ENCODE measurements at regions not wholly inside any gene's neighbourhood (a gene's known extent, or its start where the extent isn't known, plus 50 kb on each side); places are given as distances from the start of the nearest gene placed in this dataset.

GRCh38 chrX:110955706-110956105 is 140.3 kb upstream of the PAK3 start:
- ATAC-seq (no peak), DNase-seq (ENCODE audit: low read depth, low spot score) (no peak)
- Histone ChIP-seq H3K27me3 (ENCODE audit: insufficient read depth, low read length) (peaks cover 3% of the 10 kb centered on the region; the same call in 1 of the 2 replicates), H3K36me3 (ENCODE audit: control insufficient read depth in 1 of 2, insufficient read depth in 2 of 2, low read length in 2 of 2) (no peaks in the 10 kb centered on the region), H4K20me1 (ENCODE audit: insufficient read depth) (no peaks in the 10 kb centered on the region), H3K4me2 (ENCODE audit: low read length) (no peak overlapping the region), H3K27ac (ENCODE audit: low read depth, low read length) (no peak overlapping the region), H3K4me1 (ENCODE audit: control insufficient read depth in 1 of 2, insufficient read depth in 2 of 2, low read length in 2 of 2) (no peaks in the 10 kb centered on the region), H3K9ac (ENCODE audit: low read length) (no peak overlapping the region), H3K9me3 (ENCODE audit: control insufficient read depth in 1 of 2, insufficient read depth in 1 of 2, low read depth in 1 of 2, low read length in 2 of 2) (no peaks in the 10 kb centered on the region), H2AFZ (ENCODE audit: low read depth, low read length, poor library complexity, severe bottlenecking) (no peak overlapping the region), H3K79me2 (ENCODE audit: insufficient read depth, low read length) (no peaks in the 10 kb centered on the region), H3K4me3 (replicated peaks in 1 of 2; ENCODE audit: low read depth in 1 of 2, low read length in 2 of 2) (no peak overlapping the region), H3K9me2 (ENCODE audit: insufficient read depth) (no peaks in the 10 kb centered on the region)
- intact Hi-C loops (cut with micrococcal nuclease), result no loop called here
- ChIA-PET CTCF (no interaction called here), RAD21 (ENCODE audit: low non-redundant PET in 1 of 2, low total read pairs in 2 of 2, uncharacterized antibody in 2 of 2, unreplicated experiment in 2 of 2) (no interaction called here), POLR2A (no interaction called here)
- no TSS peak for BruUV-seq (replicated peaks)
- no peak for TF ChIP-seq ZFX (IDR thresholded peaks at IDR 0.05)
- TF ChIP-seq CBX3 (IDR thresholded peaks at IDR 0.05; ENCODE audit: low read depth), result no peak
- no peak for TF ChIP-seq POLR2A (IDR thresholded peaks at IDR 0.05; ENCODE audit: borderline replicate concordance, extremely low read depth, insufficient read depth, insufficient read length)
- no peak for TF ChIP-seq FOSL1 (IDR thresholded peaks at IDR 0.05; ENCODE audit: low read depth)

GRCh38 chrX:110954428-110955100 is 141.4 kb upstream of the PAK3 start:
- no peaks in the 10 kb centered on the region for H3K36me3 ChIP-seq (ENCODE audit: control insufficient read depth in 1 of 2, insufficient read depth in 2 of 2, low read length in 2 of 2)
- no peak overlapping the region for H3K9ac ChIP-seq (ENCODE audit: low read length)
- H3K9me3 ChIP-seq (ENCODE audit: control insufficient read depth in 1 of 2, insufficient read depth in 1 of 2, low read depth in 1 of 2, low read length in 2 of 2), result no peaks in the 10 kb centered on the region
- H3K27ac ChIP-seq (ENCODE audit: low read depth, low read length), result no peak overlapping the region
- intact Hi-C loops (cut with micrococcal nuclease), result no loop called here
- ATAC-seq, result no peak
- H3K9me2 ChIP-seq (ENCODE audit: insufficient read depth), result no peaks in the 10 kb centered on the region
- no peak overlapping the region for H2AFZ ChIP-seq (ENCODE audit: low read depth, low read length, poor library complexity, severe bottlenecking)
- no TSS peak for BruUV-seq (replicated peaks)
- H3K27me3 ChIP-seq (ENCODE audit: insufficient read depth, low read length), result peaks cover 3% of the 10 kb centered on the region; the same call in 1 of the 2 replicates
- no peaks in the 10 kb centered on the region for H4K20me1 ChIP-seq (ENCODE audit: insufficient read depth)
- POLR2A ChIA-PET, result no interaction called here
- RAD21 ChIA-PET (ENCODE audit: low non-redundant PET in 1 of 2, low total read pairs in 2 of 2, uncharacterized antibody in 2 of 2, unreplicated experiment in 2 of 2), result no interaction called here
- H3K4me3 ChIP-seq (replicated peaks in 1 of 2; ENCODE audit: low read depth in 1 of 2, low read length in 2 of 2), result no peak overlapping the region
- H3K4me2 ChIP-seq (ENCODE audit: low read length), result no peak overlapping the region
- no peak for DNase-seq (ENCODE audit: low read depth, low spot score)
- no peaks in the 10 kb centered on the region for H3K4me1 ChIP-seq (ENCODE audit: control insufficient read depth in 1 of 2, insufficient read depth in 2 of 2, low read length in 2 of 2)
- CTCF ChIA-PET, result no interaction called here
- no peaks in the 10 kb centered on the region for H3K79me2 ChIP-seq (ENCODE audit: insufficient read depth, low read length)
- TF ChIP-seq, protein P1, sequence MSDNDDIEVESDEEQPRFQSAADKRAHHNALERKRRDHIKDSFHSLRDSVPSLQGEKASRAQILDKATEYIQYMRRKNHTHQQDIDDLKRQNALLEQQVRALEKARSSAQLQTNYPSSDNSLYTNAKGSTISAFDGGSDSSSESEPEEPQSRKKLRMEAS (IDR thresholded peaks at IDR 0.05), result no peak
- TF ChIP-seq RAD21 (IDR thresholded peaks at IDR 0.05; ENCODE audit: low read depth), result no peak
- TF ChIP-seq ELF1 (IDR thresholded peaks at IDR 0.05; ENCODE audit: borderline replicate concordance, low read depth), result no peak
- TF ChIP-seq CEBPB (IDR thresholded peaks at IDR 0.05; ENCODE audit: low read depth), result no peak
- no peak for TF ChIP-seq FOSL1 (IDR thresholded peaks at IDR 0.05; ENCODE audit: low read depth)
- TF ChIP-seq POLR2AphosphoS5 (IDR thresholded peaks at IDR 0.05; ENCODE audit: low read depth, low read length), result no peak
- no peak for TF ChIP-seq ZFX (IDR thresholded peaks at IDR 0.05)
- no peak for TF ChIP-seq REST (IDR thresholded peaks at IDR 0.05; ENCODE audit: low read depth)
- no peak for TF ChIP-seq EZH2 (IDR thresholded peaks at IDR 0.05)
- TF ChIP-seq SIN3A (IDR thresholded peaks at IDR 0.05; ENCODE audit: low read depth), result no peak
- no peak for TF ChIP-seq POLR2A (IDR thresholded peaks at IDR 0.05; ENCODE audit: borderline replicate concordance, extremely low read depth, insufficient read depth, insufficient read length)
- no peak for TF ChIP-seq ZNF274 (IDR thresholded peaks at IDR 0.05; ENCODE audit: low read depth, low read length)
- no peak for TF ChIP-seq ATF3 (IDR thresholded peaks at IDR 0.05)
- TF ChIP-seq YY1 (IDR thresholded peaks at IDR 0.05; ENCODE audit: extremely low read depth, insufficient replicate concordance, low read depth, low read length), result no peak
- TF ChIP-seq SRF (IDR thresholded peaks at IDR 0.05; ENCODE audit: low read depth), result no peak
- TF ChIP-seq SP1 (IDR thresholded peaks at IDR 0.05; ENCODE audit: low read depth), result no peak
- no peak for TF ChIP-seq CBX3 (IDR thresholded peaks at IDR 0.05; ENCODE audit: low read depth)
